H9 (cell line): ENCODE measurements at regions not wholly inside any gene's neighbourhood (a gene's known extent, or its start where the extent isn't known, plus 50 kb on each side); places are given as distances from the start of the nearest gene placed in this dataset.

Experiments
- DNase-seq: peaks from one replicate; pipeline ENCODE4 v3.0.0-alpha.2; 2017
- H2AFZ ChIP-seq: one replicate; pipeline ENCODE4 v1.6.1; 2013; ENCODE audit warnings: mild to moderate bottlenecking, low read length, control low read depth, moderate library complexity
- H2AK5ac ChIP-seq: 2 replicates; pipeline ENCODE4 v1.6.1; 2013; ENCODE audit warnings: low read length, control low read depth, mixed read lengths; ENCODE audit not compliant: insufficient read length
- H2BK120ac ChIP-seq: one replicate; pipeline ENCODE4 v1.6.1; 2013; ENCODE audit warnings: low read depth, mild to moderate bottlenecking, low read length, control low read depth, inconsistent platforms; ENCODE audit not compliant: poor library complexity, severe bottlenecking
- H2BK12ac ChIP-seq: 2 replicates; pipeline ENCODE4 v1.6.1; 2013; ENCODE audit warnings: low read length, control low read depth, mixed read lengths, low read depth; ENCODE audit not compliant: insufficient read length
- H2BK15ac ChIP-seq: 2 replicates; pipeline ENCODE4 v1.6.1; 2013; ENCODE audit warnings: low read depth, low read length, control low read depth
- H2BK20ac ChIP-seq: one replicate; pipeline ENCODE4 v1.6.1; 2013; ENCODE audit warnings: low read depth, mild to moderate bottlenecking, low read length, control low read depth, inconsistent platforms; ENCODE audit not compliant: poor library complexity, severe bottlenecking
- H2BK5ac ChIP-seq: 2 replicates; pipeline ENCODE4 v1.6.1; 2013; ENCODE audit warnings: low read length, control low read depth, mixed read lengths; ENCODE audit not compliant: insufficient read length
- H3K14ac ChIP-seq: 2 replicates; pipeline ENCODE4 v1.6.1; 2013; ENCODE audit warnings: low read length, control low read depth; ENCODE audit not compliant: insufficient read depth
- H3K18ac ChIP-seq: 2 replicates; pipeline ENCODE4 v1.6.1; 2013; ENCODE audit warnings: low read depth, mild to moderate bottlenecking, mixed read lengths, low read length, control low read depth; ENCODE audit not compliant: insufficient read length
- H3K23ac ChIP-seq: 2 replicates; pipeline ENCODE4 v1.6.1; 2013; ENCODE audit warnings: low read length, control low read depth, mixed read lengths, low read depth; ENCODE audit not compliant: insufficient read length
- H3K23me2 ChIP-seq: 2 replicates; pipeline ENCODE4 v1.6.1; 2013; ENCODE audit warnings: low read depth, mild to moderate bottlenecking, mixed read lengths, low read length, control low read depth; ENCODE audit not compliant: insufficient read length, poor library complexity, severe bottlenecking
- H3K27ac ChIP-seq: 2 replicates; pipeline ENCODE4 v1.5.1; 2013; ENCODE audit warnings: low read length, control low read depth, mixed read lengths, low read depth; ENCODE audit not compliant: insufficient read length
- H3K27me3 ChIP-seq: 2 replicates; pipeline ENCODE4 v1.6.1; 2013; ENCODE audit warnings: low read length, control low read depth, inconsistent platforms; ENCODE audit not compliant: insufficient read depth
- H3K4ac ChIP-seq: 2 replicates; pipeline ENCODE4 v1.6.1; 2013; ENCODE audit warnings: low read depth, mild to moderate bottlenecking, control low read depth, inconsistent platforms, low read length, moderate library complexity
- H3K4me1 ChIP-seq: 2 replicates; pipeline ENCODE4 v1.6.1; 2013; ENCODE audit warnings: low read length, control low read depth, inconsistent platforms; ENCODE audit not compliant: insufficient read depth
- H3K4me2 ChIP-seq: 2 replicates; pipeline ENCODE4 v1.6.1; 2013; ENCODE audit warnings: low read length, control low read depth, mixed read lengths; ENCODE audit not compliant: insufficient read length, insufficient read depth
- H3K56ac ChIP-seq: 2 replicates; pipeline ENCODE4 v1.6.1; 2013; ENCODE audit warnings: low read depth, mild to moderate bottlenecking, mixed read lengths, low read length, control low read depth; ENCODE audit not compliant: insufficient read length
- H3K79me1 ChIP-seq: 2 replicates; pipeline ENCODE4 v1.6.1; 2013; ENCODE audit warnings: low read depth, mild to moderate bottlenecking, moderate library complexity, low read length, control low read depth, inconsistent platforms; ENCODE audit not compliant: insufficient read depth, poor library complexity, severe bottlenecking
- H3K79me2 ChIP-seq: 2 replicates; pipeline ENCODE4 v1.6.1; 2013; ENCODE audit warnings: low read length, control low read depth, inconsistent platforms; ENCODE audit not compliant: insufficient read depth
- H3K9ac ChIP-seq: 2 replicates; pipeline ENCODE4 v1.6.1; 2013; ENCODE audit warnings: low read length, control low read depth, mixed read lengths; ENCODE audit not compliant: insufficient read length; ENCODE audit errors: extremely low read depth
- H3K9me3 ChIP-seq: one replicate; pipeline ENCODE4 v1.6.1; 2013; ENCODE audit warnings: low read depth, low read length, inconsistent platforms; ENCODE audit not compliant: control insufficient read depth
- H3T11ph ChIP-seq: one replicate; pipeline ENCODE4 v1.6.1; 2013; ENCODE audit warnings: mild to moderate bottlenecking, low read length, control low read depth, inconsistent platforms
- H4K20me1 ChIP-seq: one replicate; pipeline ENCODE4 v1.6.1; 2013; ENCODE audit not compliant: control insufficient read depth, insufficient read length, insufficient read depth
- H4K5ac ChIP-seq: 2 replicates; pipeline ENCODE4 v1.6.1; 2013; ENCODE audit warnings: low read depth, mild to moderate bottlenecking, mixed read lengths, low read length, control low read depth; ENCODE audit not compliant: insufficient read length
- H4K8ac ChIP-seq: replicated peaks from 2 replicates; pipeline ENCODE4 v1.6.1; 2013; ENCODE audit warnings: low read length, control low read depth, mixed read lengths, low read depth; ENCODE audit not compliant: insufficient read length
- H4K91ac ChIP-seq: 2 replicates; pipeline ENCODE4 v1.6.1; 2013; ENCODE audit warnings: low read depth, mild to moderate bottlenecking, moderate library complexity, mixed read lengths, low read length, control low read depth; ENCODE audit not compliant: insufficient read length
- H3K27ac Mint-ChIP-seq, 3 experiments: 2 replicates in 2 of 3; 3 replicates in 1 of 3; pipeline ENCODE4 v1.8.0; 2020 to 2021; ENCODE audit warnings: mixed read lengths in 3 of 3, mild to moderate bottlenecking in 1 of 3, moderate library complexity in 1 of 3
- H3K27me3 Mint-ChIP-seq: 2 replicates; pipeline ENCODE4 v1.8.0; 2021; ENCODE audit warnings: low read depth, mild to moderate bottlenecking, moderate library complexity, mixed read lengths
- H3K36me3 Mint-ChIP-seq, 3 experiments: 2 replicates in 2 of 3; 3 replicates in 1 of 3; pipeline ENCODE4 v1.8.0; 2020 to 2021; ENCODE audit warnings: low read depth in 3 of 3, mixed read lengths in 3 of 3; ENCODE audit not compliant: insufficient read depth in 1 of 3
- H3K4me1 Mint-ChIP-seq, 2 experiments: 2 replicates each; pipeline ENCODE4 v1.8.0; 2020; ENCODE audit warnings: mixed read lengths in 2 of 2
- H3K4me3 Mint-ChIP-seq, 2 experiments: 2 replicates in 1 of 2; 3 replicates in 1 of 2; pipeline ENCODE4 v1.8.0; 2020 to 2021; ENCODE audit warnings: mild to moderate bottlenecking in 2 of 2, mixed read lengths in 2 of 2, moderate library complexity in 1 of 2
- H3K9me3 Mint-ChIP-seq, 2 experiments: 2 replicates in 1 of 2; 3 replicates in 1 of 2; pipeline ENCODE4 v1.8.0; 2020; ENCODE audit warnings: mild to moderate bottlenecking in 2 of 2, mixed read lengths in 2 of 2, moderate library complexity in 1 of 2
- CTCF ChIP-seq: fragments of 200-600 bp; sonication (generic); conservative IDR thresholded peaks from 3 replicates; pipeline ENCODE4 v1.8.0; 2021; ENCODE audit warnings: antibody characterized with exemption, mild to moderate bottlenecking
- WGBS: extraction: QIAGEN DNeasy Blood & Tissue Kit; methylation state at CpG from one replicate; pipeline ENCODE4 v1.1.7; 2013; ENCODE audit warnings: missing lambda C conversion rate, low lambda C conversion rate, mixed read lengths; ENCODE audit not compliant: insufficient read length; ENCODE audit errors: extremely low coverage; 5-methylcytosine and 5-hydroxymethylcytosine counted together

GRCh38 chr13:37342205-37342604 lies 236.7 kb upstream of the CSNK1A1L start:
- no peak for TF ChIP-seq CTCF
- Histone ChIP-seq H3K23me2 (no peaks in the 10 kb centered on the region), H3K4me2 (no peak overlapping the region), H2BK120ac (no peak overlapping the region), H3K9ac (no peak overlapping the region), H2AFZ (no peak overlapping the region), H3K23ac (no peak overlapping the region), H3K9me3 (no peaks in the 10 kb centered on the region), H4K91ac (no peak overlapping the region), H2BK12ac (no peak overlapping the region), H2BK5ac (no peak overlapping the region), H3T11ph (no peak overlapping the region), H3K79me1 (no peaks in the 10 kb centered on the region), H2AK5ac (no peak overlapping the region), H4K5ac (no peak overlapping the region), H3K4me1 (no peaks in the 10 kb centered on the region), H3K27me3 (no peaks in the 10 kb centered on the region), H4K20me1 (no peaks in the 10 kb centered on the region), H4K8ac (no peak overlapping the region), H3K4ac (no peak overlapping the region), H3K56ac (no peak overlapping the region), H3K27ac (no peak overlapping the region), H2BK20ac (no peak overlapping the region), H2BK15ac (no peak overlapping the region), H3K14ac (peak overlapping the region; percentile 65; the same call in 1 of the 2 replicates), H3K79me2 (no peaks in the 10 kb centered on the region), H3K18ac (no peak overlapping the region)
- Mint-ChIP-seq H3K4me3 (no peak overlapping the region), H3K27me3 (no peaks in the 10 kb centered on the region), H3K36me3 (no peaks in the 10 kb centered on the region), H3K9me3 (no peaks in the 10 kb centered on the region), H3K4me1 (peaks cover 0 to 3% of the 10 kb centered on the region in 2 experiments; a peak in 1 of 4 replicates), H3K27ac (no peak overlapping the region)
- WGBS, result no CpG with 5 or more reads among the region's 6 CpGs
- no peak for DNase-seq
